Activated T-cell treated with anti-CD3 and anti-CD28 coated beads for 1 hour (primary cell): ENCODE measurements at regions not wholly inside any gene's neighbourhood (a gene's known extent, or its start where the extent isn't known, plus 50 kb on each side); places are given as distances from the start of the nearest gene placed in this dataset.
"Not testable (repeated sequence)": the region's sequence is repeated elsewhere in the genome, so short reads cannot be mapped to it uniquely, and the experiment has no call there.

Experiments
- DNase-seq: peaks from one replicate; pipeline ENCODE4 v3.0.0-alpha.2; 2020; ENCODE audit warnings: low read depth

DNA sequence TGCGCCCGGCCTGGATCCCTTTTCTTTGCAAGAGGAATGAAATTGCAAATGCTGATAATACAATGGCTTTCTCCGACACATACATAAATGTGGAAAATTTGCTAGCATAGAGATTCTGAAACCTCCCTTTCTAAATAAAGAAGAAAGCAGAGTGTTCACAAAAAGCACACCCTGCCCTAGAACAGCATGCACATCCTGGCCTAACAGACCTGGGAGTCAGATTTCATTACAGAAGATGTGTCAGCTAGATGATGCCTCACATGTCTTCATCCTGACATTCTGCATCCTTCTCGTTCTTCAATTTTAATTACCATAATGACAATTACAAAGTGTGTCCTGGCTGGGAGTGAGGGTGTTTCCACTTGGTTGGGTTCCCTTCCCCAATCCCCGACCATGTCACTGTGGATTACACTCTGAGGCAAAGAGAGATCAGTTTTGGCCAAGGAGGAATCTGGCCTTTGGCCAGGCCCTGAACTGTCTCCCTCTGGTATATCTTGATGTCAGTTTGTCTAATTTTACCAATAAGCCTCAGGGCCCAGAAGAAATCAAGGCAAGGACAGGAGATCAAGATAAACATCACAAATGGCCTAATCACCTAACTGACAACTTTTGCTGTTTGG, 104.9 kb upstream of the SPATA12 start:
- DNase-seq: no peak

GRCh38 chr3:56954125-56954524, 106.3 kb upstream of the SPATA12 start:
- no peak for DNase-seq

DNA sequence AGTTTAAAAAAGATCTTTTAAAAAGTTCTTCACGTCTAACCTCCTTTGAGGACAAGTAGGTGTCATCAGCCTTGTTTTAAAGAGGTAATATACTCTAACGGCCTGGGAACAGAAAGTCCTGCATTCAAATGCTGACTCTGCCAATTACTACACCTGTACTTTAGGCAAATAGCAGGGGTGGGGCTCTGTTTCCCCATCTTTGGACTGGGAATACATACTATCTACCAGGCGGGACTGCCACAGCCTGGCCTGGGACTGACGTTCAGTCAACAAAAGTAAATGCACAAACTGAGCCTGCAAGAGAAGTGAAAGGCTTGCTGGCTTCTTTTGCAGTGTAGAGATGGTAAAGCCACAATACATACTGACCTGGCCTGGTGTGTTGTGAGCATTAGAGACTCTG, 107.6 kb upstream of the SPATA12 start:
- no peak for DNase-seq

GRCh38 chr3:56952061-56952460, 108.4 kb upstream of the SPATA12 start:
- no peak for DNase-seq

DNA sequence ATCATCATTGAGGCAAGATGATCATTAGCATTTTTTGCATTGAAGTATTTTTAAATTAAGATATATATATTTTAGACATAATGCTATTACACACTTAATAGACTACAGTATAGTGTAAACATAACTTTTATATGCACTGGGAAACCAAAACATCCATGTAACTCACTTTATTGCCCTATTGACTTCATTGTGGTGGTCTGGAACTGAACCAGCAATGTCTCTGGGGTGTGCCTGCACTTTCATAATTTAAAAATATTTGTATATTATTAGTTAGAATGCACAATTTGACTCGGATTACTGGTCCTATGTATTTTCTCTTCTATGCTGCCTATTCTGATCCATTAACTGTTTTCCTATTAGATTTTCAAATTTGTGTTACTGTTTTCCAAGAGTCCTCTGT, 109.1 kb upstream of the SPATA12 start:
- no peak for DNase-seq

DNA sequence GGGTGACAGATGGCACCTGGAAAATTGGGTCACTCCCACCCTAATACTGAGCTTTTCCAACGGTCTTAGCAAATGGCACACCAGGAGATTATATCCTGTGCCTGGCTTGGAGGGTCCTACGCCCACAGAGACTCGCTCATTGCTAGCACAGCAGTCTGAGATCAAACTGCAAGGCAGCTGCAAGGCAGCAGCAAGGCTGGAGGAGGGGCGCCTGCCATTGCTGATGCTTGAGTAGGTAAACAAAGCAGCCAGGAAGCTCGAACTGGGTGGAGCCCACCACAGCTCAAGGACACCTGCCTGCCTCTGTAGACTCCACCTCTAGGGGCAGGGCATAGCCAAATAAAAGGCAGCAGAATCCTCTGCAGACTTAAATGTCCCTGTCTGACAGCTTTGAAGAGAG, 115.1 kb upstream of the SPATA12 start:
- DNase-seq: not testable (repeated sequence)

DNA sequence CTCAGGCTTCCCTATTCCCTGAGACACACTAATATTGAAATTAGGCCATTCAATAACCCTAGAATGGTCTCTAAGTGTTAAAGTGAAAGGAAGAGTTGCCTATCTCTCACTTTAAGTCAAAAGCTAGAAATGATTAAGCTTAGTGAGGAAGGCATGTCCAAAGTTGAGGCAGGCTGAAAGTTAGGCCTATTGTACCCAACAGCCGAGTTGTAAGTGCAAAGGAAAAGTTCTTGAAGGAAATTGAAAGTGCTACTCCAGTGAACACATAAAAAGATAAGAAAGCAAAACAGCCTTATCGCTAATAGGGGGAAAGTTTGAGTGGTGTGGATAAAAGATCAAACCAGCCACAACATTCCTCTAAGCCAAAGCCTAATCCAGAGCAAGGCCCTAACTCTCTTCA, 117.9 kb upstream of the SPATA12 start:
- DNase-seq: no peak

DNA sequence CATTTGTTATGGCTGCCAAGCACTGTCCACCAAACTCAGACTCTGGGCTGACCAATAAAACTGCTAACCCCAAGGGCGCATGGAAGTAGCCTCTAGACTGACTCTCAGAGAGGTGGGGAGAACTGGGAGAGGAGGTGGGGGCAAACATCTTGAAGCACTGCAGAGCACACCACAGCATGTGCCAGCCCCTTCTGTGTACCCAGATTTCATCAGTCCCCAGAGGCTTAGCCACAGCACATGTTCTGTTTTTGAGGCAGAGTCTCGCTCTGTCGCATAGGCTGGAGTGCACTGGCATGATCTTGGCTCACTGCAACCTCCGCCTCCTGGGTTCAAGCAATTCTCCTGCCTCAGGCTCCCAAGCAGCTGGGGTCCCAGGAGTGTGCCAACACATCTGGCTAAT, 119.5 kb upstream of the SPATA12 start:
- DNase-seq: no peak

GRCh38 chr3:56940321-56940720, 120.1 kb upstream of the SPATA12 start:
- DNase-seq: no peak

DNA sequence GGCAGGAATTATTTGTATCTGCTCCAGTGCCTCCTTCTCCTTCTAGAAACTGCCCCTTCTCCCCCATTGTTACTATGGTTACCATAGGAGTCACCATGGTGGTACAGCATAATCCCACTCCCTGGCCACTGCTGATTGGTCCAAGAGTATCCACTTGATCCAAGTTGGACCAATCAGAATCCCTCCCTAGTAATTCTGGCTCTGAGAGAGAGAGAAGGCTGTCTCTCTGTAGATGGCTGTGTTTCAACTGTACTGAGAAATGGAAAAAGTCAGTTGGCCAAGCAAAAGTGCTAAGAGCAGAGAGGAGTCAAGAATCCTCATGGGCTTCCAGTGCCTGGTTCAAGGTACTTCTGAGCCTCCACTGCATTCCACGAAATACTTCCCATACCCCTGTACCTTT, 120.6 kb upstream of the SPATA12 start:
- DNase-seq: no peak

DNA sequence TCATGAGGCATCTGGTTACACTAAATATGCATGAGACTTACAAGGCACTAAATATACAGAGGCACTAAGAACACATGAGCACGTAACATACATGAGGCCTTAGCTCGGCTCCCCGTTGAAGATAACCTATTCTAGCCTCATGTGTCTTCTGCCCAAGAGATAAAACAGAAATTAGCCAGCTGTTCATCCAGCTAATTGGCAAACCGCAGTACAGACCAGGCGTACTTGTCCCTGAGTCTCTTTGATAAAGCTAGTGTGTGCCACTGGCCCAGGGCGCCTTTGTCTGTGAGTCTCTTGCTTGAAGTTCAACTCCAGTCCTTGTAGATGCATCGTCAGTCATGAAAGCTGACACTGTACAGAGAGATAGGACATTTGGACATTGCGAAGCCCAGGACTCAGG, 121.9 kb upstream of the SPATA12 start:
- no peak for DNase-seq

DNA sequence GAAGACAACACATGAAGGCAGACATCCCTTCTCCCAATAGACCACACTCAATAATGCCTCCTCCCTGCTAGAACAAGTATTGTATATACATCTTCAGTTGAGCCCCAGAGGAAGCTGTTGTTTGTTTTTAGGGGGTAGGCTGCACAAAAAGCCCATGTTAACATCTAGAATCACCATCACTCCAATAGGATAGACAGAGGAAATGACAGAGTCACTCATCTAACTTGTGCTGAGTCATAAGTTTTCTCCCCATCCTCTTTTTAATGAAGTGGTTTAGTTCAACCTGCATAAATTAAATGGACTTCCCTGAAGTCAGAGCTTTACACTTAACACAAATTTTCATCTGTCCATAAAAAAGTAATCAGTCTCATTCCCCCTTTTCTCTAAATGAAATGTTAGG, 122.9 kb upstream of the SPATA12 start:
- no peak for DNase-seq

DNA sequence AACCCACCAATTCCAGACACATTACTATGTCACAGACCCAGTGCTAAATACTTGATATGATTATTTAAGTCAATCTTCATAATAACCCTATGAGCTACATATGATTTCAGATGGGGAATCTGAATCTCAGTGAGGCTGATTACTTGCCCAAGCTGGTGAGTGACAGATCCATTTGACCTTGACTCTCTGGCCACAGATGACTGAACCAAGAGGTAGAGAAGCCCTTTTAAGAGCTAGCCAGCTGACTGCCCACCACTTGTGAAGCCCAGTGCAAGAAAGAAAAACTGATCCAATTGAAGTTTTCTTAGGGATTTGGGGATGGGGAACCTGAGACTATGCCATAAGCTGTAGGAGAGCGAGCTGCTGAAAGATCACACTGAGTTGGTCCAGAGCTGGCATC, 124.7 kb upstream of the SPATA12 start:
- DNase-seq: no peak

DNA sequence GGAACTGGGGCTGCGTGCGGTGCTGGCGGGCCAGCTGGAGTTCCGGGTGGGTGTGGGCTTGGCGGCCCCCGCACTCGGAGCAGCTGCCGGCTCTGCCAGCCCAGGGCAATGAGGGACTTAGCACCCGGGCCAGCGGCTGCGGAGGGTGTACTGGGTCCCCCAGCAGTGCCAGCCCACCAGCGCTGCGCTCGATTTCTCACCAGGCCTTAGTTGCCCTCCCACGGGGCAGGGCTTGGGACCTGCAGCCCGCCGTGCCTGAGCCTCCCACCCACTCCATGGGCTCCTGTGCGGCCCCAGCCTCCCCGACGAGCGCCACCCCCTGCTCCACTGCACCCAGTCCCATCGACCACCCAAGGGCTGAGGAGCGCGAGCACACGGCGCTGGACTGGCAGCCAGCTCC, 126.0 kb upstream of the SPATA12 start:
- DNase-seq: not testable (repeated sequence)

DNA sequence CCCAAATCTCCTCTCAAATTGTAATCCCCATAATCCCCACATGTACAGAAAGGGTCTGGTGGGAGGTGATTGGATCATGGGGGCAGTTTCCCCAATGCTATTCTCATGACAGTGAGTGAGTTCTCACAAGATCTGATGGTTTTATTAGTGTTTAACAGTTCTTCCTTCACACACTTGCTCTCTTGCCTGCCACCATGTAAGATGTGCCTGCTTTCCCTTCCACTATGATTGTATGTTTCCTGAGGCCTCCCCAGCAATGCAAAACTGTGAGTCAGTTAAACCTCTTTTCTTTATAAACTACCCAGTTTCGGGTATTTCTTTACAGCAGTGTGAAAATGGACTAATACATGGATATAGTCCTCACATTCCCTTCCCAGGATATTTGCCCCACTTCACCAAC, 126.7 kb upstream of the SPATA12 start:
- no peak for DNase-seq

DNA sequence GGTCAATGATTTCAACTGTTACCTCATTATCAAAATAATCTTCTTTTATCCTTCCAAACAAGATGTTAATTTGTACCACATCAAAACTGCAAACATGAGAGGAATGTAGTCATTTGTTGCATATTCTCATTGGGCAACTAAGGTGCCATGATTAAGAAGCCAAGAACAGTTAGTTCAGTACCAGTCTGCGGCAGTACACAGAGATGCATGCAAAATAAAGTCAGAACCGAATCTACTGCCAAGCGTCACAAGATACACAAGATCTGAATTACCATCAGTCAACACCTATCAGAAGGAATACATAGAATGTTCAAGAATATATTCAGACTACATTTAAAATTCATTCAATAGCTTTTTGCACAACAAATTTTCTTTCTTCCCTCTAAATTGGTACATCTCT, 127.6 kb upstream of the SPATA12 start:
- DNase-seq: no peak

DNA sequence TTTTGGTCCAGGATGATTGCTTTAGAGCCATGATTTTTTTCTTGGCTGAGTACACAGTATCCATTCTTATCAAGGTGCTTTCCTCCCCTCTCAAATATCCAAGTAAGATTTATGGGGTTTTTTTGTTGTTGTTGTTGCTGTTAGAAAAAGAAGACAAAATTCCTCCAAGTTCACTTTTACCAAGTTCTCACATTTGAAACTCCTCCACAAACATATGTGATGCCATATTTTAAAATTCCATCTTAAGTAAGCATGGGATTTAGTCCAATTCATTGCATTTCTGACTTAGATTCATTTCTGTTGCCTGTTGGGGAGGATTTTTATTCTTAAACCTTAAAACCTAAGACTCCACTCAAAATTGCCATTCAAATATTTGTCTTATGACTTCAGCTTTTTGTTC, 128.6 kb upstream of the SPATA12 start:
- no peak for DNase-seq

- DNase-seq: no peak
Observed at GRCh38 chr3:56930706-56931105, 129.0 kb upstream of the ARHGEF3 start.

- no peak for DNase-seq
Observed at GRCh38 chr3:56929809-56930615, 128.3 kb upstream of the ARHGEF3 start.

DNA sequence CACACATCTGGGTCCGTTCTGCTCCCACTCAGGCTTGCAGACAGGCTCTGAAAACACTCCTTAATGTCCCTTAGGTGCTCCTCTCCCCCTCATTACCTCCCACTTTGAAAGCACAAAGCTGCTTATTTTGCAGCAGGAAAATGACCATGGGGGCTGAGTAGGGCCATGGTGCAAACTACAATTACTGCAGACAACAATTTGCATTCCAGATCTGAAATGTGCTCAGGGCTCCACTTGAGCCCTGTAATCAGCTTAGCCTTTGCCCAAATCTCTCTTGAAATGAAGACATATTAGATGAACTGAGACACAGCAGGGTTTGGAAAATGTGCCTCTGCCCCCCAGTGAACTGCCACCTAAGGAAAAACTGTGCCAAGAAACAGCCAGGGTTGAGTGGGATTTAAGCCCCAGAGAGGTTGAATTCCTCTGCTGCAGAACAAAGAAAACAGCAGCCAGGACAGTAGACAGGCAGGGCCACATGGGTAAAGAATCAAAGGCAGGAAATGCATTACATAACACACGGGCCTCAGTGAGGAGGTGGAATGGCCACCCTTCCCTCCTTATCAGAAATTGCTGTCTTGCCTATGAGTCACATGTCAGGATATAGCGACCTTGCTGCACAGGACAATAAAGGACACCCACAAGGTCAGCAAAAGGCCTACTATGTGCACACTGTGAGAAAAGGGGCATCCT, 126.8 kb upstream of the ARHGEF3 start:
- no peak for DNase-seq

DNA sequence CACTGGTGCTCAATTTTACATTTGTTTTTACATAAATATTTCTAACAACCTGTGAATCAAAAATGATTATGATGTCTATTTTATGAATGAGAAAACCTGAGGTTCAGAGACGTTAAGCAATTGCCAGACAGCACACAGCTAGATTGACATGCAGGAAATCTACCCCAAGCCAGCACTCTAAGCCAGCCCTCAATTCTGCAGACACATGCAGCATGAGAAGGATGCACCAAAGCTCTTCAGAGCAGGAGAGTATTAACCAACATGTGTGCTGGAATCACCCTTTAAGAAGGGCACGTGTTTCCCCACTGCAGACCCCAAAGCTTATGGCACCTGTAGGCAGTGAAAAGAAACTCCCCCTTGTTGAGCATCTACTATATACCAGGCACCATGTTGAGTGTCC, 126.1 kb upstream of the ARHGEF3 start:
- no peak for DNase-seq

DNA sequence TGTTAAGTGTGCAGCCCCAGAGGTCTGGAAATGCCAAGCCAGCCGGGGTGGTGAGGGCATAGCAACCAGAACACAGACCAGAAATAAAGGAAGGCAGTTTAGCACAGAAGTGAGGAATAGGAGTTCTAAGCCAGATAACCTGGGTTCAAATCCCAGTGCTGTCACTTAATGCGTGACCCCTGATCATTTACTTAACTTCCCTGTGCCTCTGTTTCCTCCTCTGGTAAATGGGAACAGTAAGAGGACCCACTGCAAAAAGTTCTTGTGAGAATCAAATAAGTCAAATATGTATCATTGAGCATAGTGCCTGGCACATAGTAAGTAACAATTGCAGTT, 125.2 kb upstream of the ARHGEF3 start:
- no peak for DNase-seq

DNA sequence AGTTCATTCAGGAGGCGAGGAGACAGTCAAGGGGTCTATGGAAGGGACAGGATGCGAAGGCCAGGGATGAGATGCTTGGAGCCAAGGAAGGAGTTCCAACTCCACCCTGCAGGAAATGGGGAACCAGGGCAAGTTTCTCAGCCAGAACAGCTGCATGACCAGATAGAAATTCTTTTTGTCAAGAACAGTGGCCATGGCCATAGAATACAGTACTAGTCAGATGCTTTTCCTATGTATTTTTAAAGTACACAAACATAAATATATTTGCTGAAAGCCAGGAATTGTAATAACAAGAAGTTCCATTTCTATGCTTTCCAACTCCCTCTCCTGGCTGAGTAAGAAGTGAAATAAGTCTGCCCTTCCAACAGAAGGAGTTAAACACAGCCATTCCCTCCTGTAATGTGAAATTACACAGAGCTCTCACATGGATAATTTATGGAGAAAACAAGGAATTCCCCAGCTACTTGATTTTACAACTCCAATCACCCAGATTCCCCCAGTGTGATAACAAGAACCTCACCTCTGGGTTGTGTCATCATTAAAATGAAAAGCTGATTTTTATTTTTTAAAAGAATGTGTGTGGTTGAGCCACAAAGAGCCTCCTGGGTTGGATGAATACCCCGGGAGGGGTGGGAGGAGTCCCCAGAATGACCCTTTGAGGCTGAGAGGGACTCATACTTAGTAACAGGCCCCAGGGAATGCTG, 124.6 kb upstream of the ARHGEF3 start:
- no peak for DNase-seq
